NCI-H510A treated with DMSO at 0.1 percent for 48 hours (cell line): ENCODE measurements at regions not wholly inside any gene's neighbourhood (a gene's known extent, or its start where the extent isn't known, plus 50 kb on each side); places are given as distances from the start of the nearest gene placed in this dataset.

Experiments
- DNase-seq: peaks from one replicate; lab custom pipeline; 2025; lab: John Stamatoyannopoulos, UW

GRCh38 chr5:2149195-2149539, 266.4 kb upstream of the IRX4 start:
- DNase-seq = no peak

GRCh38 chr5:2148312-2149194, 265.8 kb upstream of the IRX4 start:
- DNase-seq = no peak

GRCh38 chr5:2147504-2148311, 265.0 kb upstream of the IRX4 start:
- no peak for DNase-seq

DNA sequence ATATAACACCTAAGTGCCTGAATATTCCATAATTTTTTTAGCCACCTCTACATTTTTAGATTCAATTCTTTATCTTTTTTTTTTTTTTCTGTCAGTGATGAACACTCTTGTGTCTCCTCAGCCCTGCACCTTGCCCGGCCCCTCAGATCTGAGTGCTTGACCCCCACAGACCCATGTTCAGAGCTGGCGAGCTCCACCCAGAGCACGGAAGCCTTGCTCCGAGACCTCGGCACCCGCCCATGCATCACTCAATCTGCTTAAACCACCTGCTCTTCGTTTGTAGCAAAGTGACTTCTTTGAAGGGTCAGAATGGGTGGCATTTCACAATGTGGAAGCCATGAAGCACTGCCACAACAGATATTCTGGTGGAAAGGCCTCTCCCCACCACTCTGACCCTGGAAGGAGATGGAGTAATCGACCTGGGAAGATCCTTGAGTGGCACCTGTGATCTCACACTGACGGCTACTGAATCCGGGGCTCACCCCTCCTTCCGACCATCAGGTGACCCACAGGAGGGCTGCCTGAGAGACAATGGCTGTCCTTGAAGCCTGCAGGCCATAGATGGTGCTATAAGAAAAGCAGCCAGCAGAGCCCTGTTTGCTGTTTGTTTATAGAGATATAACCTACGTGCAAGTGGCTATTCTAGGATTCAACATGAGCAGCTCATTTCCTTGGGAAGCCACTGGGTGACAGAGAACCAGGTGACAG, 261.1 kb upstream of the IRX4 start:
- DNase-seq = no peak

DNA sequence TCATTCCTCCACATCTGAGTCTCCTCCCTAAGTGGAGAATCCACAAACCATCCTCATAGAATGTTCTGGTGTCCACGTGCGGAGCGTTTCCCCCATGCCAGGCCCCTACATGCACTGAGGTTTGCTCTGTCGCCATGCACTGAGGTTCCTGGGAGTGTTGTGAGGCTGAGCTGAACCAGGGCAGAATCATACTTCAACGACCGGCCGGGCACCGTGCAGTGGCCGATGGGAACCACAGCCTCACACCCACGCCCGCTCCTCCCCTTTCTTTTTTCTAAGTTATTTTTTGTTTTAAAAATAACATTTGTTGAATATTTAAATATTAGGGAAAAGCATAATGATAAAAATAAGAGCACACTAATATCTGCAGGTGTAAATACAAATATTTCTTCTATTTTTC, 260.4 kb upstream of the IRX4 start:
- DNase-seq = no peak

GRCh38 chr5:2142456-2142954, 259.8 kb upstream of the IRX4 start:
- no peak for DNase-seq

DNA sequence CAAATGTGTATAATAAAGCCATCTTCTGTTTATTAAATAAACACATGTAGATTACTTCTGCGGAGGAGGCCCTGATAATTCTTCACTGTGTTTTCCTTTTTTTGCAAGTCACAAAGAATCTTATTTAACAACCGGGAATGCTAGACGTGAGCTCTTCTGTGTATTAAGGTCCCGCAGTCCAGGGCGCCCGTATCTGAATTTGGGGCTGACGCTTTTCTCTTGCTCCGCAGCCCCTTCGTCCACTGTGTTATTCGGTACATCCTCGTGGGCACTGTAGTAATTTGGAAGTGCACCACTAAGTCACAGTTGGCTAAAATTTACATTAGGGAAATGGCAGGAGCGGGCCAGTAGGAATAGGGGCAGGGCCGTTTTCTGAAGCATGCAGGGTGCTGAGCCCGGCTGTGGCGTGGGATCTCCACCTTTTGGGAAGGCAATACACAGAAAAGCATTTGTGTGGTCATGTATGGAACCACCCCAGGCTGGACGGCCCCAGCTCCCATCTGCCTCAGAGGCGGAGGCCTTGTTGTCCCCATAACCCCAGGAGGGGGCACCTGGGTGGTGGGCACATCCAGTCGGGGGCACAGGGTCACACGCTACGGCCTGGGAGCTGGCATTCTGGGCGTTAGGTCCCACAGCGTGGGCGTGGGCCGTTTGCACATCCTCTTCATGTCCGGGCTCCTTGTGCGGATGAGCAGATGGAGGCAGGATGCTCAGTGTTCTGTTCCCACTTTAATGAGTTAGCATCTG, 258.7 kb upstream of the IRX4 start:
- DNase-seq = no peak

DNA sequence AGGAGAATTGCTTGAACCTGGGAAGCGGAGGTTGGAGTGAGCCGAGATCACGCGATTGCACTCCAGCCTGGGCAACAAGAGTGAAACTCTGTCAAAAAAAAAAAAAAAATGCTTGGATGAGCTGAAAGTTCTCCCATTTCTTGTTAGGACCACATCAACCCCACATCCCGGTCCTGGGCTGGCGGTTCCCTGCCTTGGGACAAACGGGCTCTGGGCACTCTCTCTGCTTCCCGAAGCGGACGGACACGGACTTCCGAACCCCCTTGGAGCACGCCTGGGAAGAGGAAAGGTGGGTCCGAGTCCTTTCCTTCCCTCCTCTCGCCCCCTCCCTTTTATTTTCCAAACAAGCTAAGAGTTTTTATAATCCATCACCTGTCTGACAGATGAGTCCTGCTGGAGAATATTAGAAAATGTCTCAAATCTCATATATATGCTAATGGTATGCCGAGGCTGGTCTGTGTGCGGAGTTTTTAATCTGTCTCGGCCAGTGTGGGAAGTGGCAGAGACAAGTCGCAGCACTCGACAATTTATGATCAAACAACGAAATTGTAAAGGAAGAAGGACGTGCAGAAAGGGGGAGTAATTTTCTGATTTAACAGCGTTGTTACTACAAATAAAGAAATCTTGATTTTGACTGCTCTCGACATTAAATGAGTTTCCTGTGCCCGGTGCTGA, 257.9 kb upstream of the IRX4 start:
- DNase-seq = no peak

- DNase-seq = no peak
These were observed 256.8 kb upstream of the IRX4 start for GRCh38 chr5:2139478-2139877.

- no peak for DNase-seq
These were observed 256.2 kb upstream of the IRX4 start for GRCh38 chr5:2138896-2139295.

DNA sequence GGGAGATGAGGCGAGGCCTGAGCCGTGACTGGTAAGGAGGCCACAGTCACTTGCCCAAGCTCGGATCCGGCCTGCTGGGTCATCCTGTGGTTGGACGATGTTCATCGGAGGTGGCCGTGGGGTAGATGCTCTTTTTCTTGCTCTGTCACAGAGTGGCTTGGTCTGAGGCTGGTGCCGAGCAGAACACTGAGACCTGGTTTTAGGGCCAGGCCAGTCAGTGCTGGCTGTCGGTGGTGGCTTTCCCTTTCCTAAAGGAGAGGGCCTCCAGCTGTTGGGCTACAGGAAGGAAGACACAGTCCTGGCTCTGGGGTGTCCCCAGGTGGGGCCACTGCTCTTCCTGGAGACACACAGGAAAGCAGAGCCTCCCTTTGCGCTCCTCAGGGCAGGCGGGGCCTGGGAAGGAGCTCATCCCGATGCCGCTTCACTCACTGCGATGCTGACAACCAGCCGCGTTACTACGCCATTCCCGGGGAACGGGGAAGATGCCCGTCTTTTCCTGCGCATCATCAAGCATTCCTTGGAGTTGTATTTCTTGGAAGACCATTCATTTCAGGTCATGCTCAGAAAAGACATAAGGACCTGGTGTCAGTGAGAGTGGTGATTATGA, 254.8 kb upstream of the IRX4 start:
- no peak for DNase-seq

- DNase-seq = no peak
These were observed 254.1 kb upstream of the IRX4 start for GRCh38 chr5:2136728-2137333.

DNA sequence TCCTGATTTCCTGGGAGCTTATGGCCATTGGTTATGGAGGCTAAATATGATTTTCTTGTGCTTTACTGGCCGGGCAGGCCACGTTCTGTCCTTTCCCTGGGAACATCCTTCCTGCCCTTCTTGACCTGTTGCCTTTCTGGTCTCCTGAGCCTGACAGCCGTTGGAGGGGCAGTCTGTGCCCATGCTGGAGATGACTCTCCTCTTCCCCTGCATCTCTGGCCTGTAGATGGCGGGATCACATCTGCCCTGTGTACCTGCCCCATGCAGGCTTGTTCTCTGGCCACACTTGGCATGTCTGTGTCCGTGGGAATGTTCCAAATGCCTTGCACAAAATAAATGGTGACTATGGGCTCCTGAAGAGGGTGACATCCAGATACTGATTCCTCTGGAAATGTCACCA, 253.1 kb upstream of the IRX4 start:
- no peak for DNase-seq

- DNase-seq = no peak
These were observed 252.6 kb upstream of the IRX4 start for GRCh38 chr5:2135354-2135753.

- DNase-seq = no peak
These were observed 252.0 kb upstream of the IRX4 start for GRCh38 chr5:2134543-2135292.

DNA sequence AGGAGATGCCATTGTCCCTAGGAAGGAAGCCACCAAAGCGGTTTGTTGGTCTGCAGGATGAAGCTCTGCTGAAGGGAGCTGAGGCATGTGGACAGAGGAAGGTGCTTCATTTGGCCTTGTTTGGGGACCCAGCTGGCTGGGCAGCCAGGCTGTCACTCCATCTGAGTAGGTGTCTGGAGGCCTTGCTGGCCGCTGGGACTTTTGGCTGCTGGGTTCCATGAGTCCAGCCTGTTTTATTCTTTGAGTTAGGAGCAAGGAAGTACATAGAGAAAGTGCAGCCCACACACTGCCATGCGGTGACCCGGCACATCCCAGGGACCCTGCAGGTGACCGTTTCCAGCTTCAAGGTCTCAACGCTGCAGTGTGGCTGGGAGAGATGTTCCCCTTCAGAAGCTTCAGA, 251.2 kb upstream of the IRX4 start:
- DNase-seq = no peak

DNA sequence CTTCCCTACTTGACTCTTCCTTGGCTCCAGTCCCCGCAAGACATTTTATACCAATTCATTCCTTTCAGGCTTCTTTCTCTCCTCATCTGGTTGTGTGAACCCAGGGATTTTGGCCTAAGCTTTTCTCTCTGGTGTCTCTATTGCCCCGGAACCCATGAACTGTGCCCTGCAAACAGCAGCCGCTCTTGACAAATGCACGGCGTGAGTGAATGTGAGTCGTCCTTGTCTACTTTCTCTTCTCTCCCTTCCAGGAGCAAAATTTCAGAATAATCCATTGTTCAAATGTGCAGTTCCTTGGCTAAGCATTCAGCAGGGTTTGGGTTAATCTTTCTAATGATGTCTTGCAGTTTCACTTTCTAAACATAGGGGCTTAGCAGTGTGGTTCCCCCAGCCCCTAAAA, 250.4 kb upstream of the IRX4 start:
- no peak for DNase-seq

DNA sequence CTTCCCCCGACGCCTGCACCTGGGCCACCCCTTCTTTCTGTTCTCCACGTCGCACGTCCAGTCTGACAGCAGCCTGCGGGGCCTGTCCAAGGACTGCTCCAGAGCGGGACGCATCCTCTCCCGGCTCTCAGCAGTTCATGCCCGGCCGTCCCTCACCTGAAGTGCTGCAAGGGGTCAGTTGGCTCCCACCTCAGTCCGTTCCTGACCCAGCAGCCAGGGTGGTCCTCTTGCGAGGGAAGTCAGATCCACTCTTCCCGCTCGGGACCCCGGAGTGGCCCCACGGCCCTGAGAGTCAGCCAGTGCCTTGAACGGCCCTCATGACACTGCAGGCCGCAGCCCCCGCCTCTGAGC, 249.7 kb upstream of the IRX4 start:
- DNase-seq = no peak

DNA sequence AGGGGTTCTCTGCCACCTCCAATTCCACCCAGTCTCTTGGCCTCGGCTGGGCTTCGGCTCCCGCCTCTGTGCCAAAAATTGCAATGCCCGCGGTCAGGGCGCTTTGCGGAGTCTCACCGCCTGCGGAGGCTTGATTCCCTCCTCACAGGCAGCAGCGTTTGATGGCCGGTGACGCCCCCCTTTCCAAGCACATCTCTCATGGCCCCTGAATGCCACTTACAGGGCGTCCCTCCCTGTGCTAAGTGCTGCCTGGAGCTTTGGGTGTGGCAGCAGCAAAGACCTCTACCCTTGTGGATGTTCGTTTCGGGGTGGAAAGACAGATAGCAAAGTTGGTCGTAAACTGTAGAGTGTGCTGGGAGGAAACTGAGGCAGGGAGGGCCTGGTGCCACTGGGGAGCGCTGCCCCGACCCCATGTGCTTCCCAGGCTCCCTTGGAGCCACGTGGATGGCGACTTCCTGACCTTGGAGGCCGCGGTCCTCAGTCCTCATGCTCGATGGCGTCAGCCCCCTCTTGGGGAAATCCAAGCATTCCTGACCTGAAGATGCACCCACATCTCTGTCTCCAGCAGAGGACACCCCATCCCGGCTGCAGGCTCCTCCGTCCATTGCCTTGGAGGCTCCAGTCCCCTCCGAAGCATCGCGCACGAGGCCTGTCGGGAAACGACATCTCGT, 249.2 kb upstream of the IRX4 start:
- no peak for DNase-seq
